Globus pallidus (tissue), 1 donor: ENCODE measurements at regions not wholly inside any gene's neighbourhood (a gene's known extent, or its start where the extent isn't known, plus 50 kb on each side); places are given as distances from the start of the nearest gene placed in this dataset.
A peak's percentile ranks its signal among the peaks of the same experiment; 100 is the strongest.
"Not testable (repeated sequence)": the region's sequence is repeated elsewhere in the genome, so short reads cannot be mapped to it uniquely, and the experiment has no call there.

Source experiments
- DNase-seq: peaks from one replicate; pipeline ENCODE4 v3.0.0-alpha.2; 2015; ENCODE audit warnings: low spot score

GRCh38 chr11:13782390-13783075 lies 114.1 kb downstream of the FAR1 start:
- no peak for DNase-seq

DNA sequence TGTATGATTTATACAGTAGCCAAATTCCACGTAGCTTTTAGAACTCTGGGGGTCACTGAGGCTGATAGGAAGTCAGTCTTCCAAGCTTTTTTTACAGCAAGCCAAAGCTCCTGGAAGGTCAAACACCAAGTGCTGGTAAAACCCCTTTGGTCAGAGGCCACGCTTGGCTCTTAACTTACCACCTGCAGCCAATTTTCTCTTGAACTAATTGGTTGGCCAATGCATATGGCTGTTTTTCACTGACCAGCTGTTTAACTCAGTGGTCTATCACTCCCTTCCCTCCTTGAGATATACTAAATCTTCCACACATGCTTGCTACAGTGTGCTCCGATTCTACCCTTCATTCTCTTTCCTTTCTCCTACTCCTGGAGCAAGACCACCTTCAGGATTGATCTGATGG lies 116.0 kb downstream of the FAR1 start:
- no peak for DNase-seq

DNA sequence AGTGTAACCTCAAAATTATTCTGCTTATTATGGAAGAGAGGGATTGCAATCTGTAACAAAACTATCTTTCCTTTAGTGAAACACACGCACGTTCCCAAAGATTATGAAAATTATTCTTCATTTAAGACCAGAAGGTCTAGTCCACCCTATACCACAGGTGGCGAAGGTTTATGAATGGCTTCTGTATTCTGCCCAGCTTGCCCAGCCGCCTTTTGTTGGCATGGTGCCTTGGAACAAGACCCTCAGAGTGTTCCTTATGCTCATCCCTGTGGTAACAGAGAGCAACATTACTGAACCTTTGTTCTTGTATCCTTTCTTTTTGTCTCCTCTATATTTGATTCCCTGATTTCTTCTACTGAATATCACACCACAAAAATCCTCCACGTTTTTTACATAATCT lies 116.4 kb downstream of the FAR1 start:
- no peak for DNase-seq

DNA sequence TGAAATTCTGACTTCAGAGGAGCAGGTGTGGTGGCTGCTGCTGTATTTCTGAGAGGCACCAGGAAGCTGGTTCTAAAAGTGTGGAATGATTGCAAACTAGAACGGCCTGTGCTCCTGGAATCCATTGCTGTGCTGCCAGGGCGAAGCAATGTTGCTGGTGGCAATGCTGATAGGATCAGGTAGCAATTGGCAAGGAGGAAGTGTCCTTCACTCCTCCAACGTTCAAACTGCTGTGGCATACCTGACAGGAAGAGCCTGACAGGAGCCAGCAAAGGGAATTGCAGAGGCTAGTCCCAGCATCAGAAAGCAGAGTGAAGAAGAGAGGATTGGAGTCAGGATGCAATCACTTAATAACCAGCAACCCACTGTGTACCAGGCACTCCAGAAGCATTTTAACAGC lies 118.2 kb downstream of the FAR1 start:
- no peak for DNase-seq

- DNase-seq = not testable (repeated sequence)
These were observed 129.1 kb downstream of the FAR1 start for GRCh38 chr11:13797616-13798015.

- DNase-seq = no peak
These were observed 132.4 kb downstream of the FAR1 start for GRCh38 chr11:13800901-13801300.

GRCh38 chr11:13818325-13818724 lies 144.2 kb upstream of the SPON1 start:
- no peak for DNase-seq

- no peak for DNase-seq
These were observed 135.8 kb upstream of the SPON1 start for GRCh38 chr11:13826505-13827278.

DNA sequence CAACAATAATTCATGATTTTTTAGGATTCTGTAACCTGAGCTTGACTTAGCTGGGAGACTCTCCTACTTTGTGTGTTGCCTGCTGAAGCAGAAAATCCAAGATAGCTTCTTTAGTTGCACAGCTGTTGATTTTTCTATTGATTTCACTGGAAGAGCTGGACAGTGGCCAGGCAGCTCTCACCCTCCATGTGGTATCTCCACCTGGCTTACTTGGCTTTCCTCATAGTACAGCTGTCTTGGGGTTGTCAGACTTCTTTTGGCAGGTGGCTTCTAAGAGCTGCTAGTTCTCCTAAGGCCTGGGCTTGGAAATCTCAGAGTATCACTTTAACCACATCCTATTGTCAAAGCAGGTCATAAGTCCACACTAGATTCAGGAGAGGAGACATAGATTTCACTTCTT lies 130.8 kb upstream of the SPON1 start:
- no peak for DNase-seq

DNA sequence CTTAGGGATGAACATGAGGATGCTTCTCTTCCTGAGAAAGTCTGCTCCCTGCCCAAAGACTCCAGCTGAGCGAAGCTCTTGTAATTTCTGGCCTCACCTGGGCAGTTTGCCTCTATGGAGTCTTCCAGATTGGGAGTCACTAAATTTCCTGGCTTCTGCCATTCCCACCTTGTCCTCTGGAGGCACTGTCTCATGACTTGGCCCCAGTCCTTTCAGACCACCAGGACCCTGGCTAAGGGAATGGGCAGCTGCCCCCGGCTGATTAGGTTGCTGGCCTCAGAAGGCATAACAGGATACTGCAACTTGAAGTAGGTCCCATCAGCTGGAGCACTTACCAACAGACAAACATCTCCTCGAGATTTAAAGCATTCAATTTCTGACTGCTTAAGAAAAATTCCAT lies 128.1 kb upstream of the SPON1 start:
- DNase-seq = no peak

DNA sequence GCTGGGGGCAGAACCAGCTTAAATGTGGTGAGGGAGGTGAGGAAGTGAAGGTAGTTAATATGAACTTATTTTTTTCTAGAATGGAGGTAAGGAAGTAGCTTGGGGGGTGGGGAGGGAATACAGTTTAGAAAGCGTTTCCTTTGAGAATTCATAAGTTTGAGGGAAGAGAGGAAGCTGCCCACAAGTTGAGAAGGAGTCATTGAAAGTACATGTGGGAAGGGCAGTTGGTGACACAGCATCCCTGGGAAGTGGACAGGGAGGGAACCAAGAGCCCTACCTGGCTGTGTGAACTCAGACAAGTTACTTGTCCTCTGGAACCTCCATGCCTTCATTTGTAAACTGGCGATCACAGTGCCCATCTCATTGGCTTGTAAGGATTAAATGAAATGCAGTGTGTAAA lies 125.9 kb upstream of the SPON1 start:
- no peak for DNase-seq

GRCh38 chr11:13837286-13837685 lies 125.2 kb upstream of the SPON1 start:
- DNase-seq = no peak

GRCh38 chr11:13841393-13841792 lies 121.1 kb upstream of the SPON1 start:
- no peak for DNase-seq

GRCh38 chr11:13848031-13848430 lies 114.5 kb upstream of the SPON1 start:
- DNase-seq = no peak

- no peak for DNase-seq
These were observed 112.1 kb upstream of the SPON1 start for GRCh38 chr11:13850231-13851005.

GRCh38 chr11:13851691-13852090 lies 110.8 kb upstream of the SPON1 start:
- no peak for DNase-seq

GRCh38 chr11:13852481-13852880 lies 110.0 kb upstream of the SPON1 start:
- DNase-seq = no peak

- no peak for DNase-seq
These were observed 104.7 kb upstream of the SPON1 start for GRCh38 chr11:13857828-13858227.

- peak; percentile 17 for DNase-seq
These were observed 102.6 kb upstream of the SPON1 start for GRCh38 chr11:13859892-13860291.

DNA sequence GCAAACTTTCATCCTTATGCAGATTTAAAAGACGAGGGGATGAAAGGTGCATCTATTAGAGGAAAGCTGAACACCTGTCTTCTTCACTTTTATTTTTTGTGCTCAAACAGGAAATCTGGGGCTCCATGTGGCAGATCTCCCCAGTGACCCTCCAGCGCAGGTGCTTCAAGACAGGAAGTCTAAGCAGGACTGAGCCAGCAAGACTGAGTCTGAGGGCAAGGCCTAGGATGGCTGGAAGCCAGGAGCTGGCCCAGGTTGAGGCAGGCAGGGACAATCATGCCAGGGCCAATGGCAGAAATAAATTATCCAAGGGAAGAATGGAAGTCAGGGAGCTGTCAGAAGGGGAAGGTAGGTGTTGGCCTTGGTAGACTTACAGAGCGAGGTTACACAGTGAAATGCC lies 101.1 kb upstream of the SPON1 start:
- DNase-seq = no peak

DNA sequence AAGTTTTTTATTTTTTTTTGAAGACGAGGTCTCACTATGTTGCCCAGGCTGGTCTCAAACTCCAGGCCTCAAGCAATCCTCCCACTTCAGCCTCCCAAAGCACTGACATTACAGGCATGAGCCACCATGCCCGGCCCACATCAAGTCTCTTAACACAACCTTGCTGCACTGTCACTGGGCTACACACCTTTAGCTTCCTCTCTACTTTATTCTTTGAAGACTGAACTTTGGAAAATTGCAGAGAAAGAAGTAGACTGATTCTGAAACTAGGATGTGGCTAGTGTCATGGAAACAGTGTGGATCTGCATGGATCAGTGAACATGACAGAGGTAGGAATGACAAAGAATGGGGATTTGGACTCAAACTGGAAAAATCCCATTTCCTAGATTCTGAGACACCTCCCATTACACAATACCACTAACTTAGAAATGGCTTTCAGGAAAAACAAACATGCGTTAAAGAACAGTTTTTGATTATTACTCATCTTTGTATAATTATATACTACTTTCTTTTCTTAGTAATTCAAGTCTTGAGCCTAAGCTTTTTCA lies 99.6 kb upstream of the SPON1 start:
- DNase-seq = no peak

DNA sequence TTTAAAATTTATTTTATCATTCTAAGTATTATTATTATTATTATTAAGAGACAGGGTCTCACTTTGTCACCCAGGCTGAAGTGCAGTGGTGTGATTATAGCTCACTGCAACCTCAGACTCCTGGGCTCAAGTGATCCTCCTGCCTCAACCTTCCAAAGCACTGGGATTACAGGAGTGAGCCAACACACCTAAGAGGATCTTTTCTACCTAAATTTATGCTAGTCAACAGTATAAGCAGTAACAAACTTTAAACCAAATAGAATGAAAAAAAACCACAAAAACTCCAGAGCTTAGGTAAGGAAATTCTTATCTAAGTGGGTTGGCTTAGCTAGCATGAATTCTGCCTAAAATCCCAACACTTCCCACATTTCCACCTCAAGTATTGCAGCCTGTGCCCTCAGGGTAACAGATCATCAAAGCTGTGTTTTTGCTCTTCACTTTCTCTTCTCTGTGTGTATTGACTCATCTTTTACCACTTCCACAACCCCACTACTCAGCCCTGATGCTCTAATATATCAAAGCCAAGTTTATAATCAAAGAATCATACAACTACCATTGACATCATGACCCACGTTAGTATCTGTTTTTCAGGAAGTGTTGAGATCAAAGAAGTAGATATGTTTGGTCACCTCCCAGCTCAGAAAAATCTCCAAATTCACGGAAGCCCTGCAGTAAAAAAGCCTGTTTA lies 93.7 kb upstream of the SPON1 start:
- no peak for DNase-seq
